Panc1 (cell line): ENCODE measurements at regions not wholly inside any gene's neighbourhood (a gene's known extent, or its start where the extent isn't known, plus 50 kb on each side); places are given as distances from the start of the nearest gene placed in this dataset.

Experiments used
- ATAC-seq: fragments of 200-7000 bp; cut with Tn5 transposase; 2 replicates; pipeline ENCODE4 v1.9.1; 2020; ENCODE audit warnings: mild to moderate bottlenecking, moderate library complexity
- BruUV-seq: library from RNA; stranded (reverse); fragments of 400-500 nt; replicated peaks from 2 replicates; lab custom pipeline; 2021; lab: Mats Ljungman, UMichigan
- CTCF ChIA-PET: fragments of 300-600 bp; sonication (Branson Sonifier 250); formaldehyde crosslinking; loops from one replicate; lab custom pipeline; 2022; ENCODE audit warnings: antibody characterized with exemption; lab: Charles Lee
- POLR2A ChIA-PET: fragments of 300-600 bp; sonication (Branson Sonifier 250); formaldehyde crosslinking; loops from one replicate; lab custom pipeline; 2022; ENCODE audit warnings: antibody characterized with exemption; lab: Charles Lee
- DNase-seq: peaks from one replicate; pipeline ENCODE4 v3.0.0-alpha.2; 2010; ENCODE audit warnings: low read depth, low spot score
- H3K27ac ChIP-seq: 2 replicates; pipeline ENCODE4 v1.5.1; 2011; ENCODE audit warnings: mild to moderate bottlenecking, low read length, inconsistent platforms
- H3K27me3 ChIP-seq: fragments of 200-500 bp; sonication (Bioruptor generic); 2 replicates; pipeline ENCODE4 v1.6.0; 2014; ENCODE audit warnings: low read length, inconsistent platforms; ENCODE audit not compliant: control insufficient read depth, insufficient read depth
- H3K36me3 ChIP-seq: fragments of 200-500 bp; sonication (Bioruptor generic); 2 replicates; pipeline ENCODE4 v1.5.1; 2014; ENCODE audit warnings: inconsistent platforms, mild to moderate bottlenecking, low read length, moderate library complexity; ENCODE audit not compliant: control insufficient read depth, insufficient read depth
- H3K4me1 ChIP-seq: 2 replicates; pipeline ENCODE4 v1.5.1; 2011; ENCODE audit warnings: inconsistent platforms, mild to moderate bottlenecking, low read length, moderate library complexity; ENCODE audit not compliant: control insufficient read depth, insufficient read depth
- H3K4me3 ChIP-seq, 2 experiments: 2 replicates each; pipeline ENCODE4 v1.5.1; 2011 to 2012; ENCODE audit warnings: low read depth in 2 of 2, low read length in 2 of 2, mild to moderate bottlenecking in 2 of 2, inconsistent platforms in 1 of 2, moderate library complexity in 1 of 2
- H3K9me3 ChIP-seq: fragments of 200-500 bp; sonication (Bioruptor generic); 2 replicates; pipeline ENCODE4 v1.5.1; 2014; ENCODE audit warnings: low read depth, mild to moderate bottlenecking, inconsistent platforms, low read length, moderate library complexity; ENCODE audit not compliant: control insufficient read depth, insufficient read depth
- POLR2AphosphoS5 ChIP-seq: IDR thresholded peaks from 2 replicates; pipeline ENCODE4 v1.6.1; 2012; ENCODE audit warnings: mild to moderate bottlenecking, low read depth, low read length, moderate library complexity
- REST ChIP-seq, 2 experiments: IDR thresholded peaks; 2 replicates each; pipeline ENCODE4 v1.6.1; 2011 to 2012; ENCODE audit warnings: low read depth in 2 of 2, control low read depth in 1 of 2, low read length in 1 of 2, mild to moderate bottlenecking in 1 of 2, moderate library complexity in 1 of 2; ENCODE audit not compliant: insufficient read depth in 1 of 2
- SIN3A ChIP-seq: IDR thresholded peaks from 2 replicates; pipeline ENCODE4 v1.6.1; 2012; ENCODE audit warnings: low read depth, mild to moderate bottlenecking, low read length, moderate library complexity, borderline replicate concordance; ENCODE audit not compliant: insufficient read depth
- TCF7L2 ChIP-seq: IDR thresholded peaks from 2 replicates; pipeline ENCODE4 v1.6.1; 2011; ENCODE audit warnings: mild to moderate bottlenecking, low read depth, low read length, inconsistent platforms
- in situ Hi-C: cut with HindIII; loops from 2 replicates; pipeline ENCODE4 v1.10.0; 2016; ENCODE audit warnings: low sequenced_read_pairs, low pct_unique_long_range_greater_than_20kb
- intact Hi-C: fragments of 100-400 bp; cut with micrococcal nuclease; formaldehyde crosslinking; loops from one replicate; pipeline ENCODE4 v1.10.0; 2022; ENCODE audit not compliant: unreplicated experiment
- TF ChIP-seq, protein P1 (sequence below): fragments of 450-650 bp; IDR thresholded peaks from 2 replicates; pipeline ENCODE4 v1.5.1; 2017; ENCODE audit warnings: mild to moderate bottlenecking

GRCh38 chr4:126995235-126995634 is 637.5 kb upstream of the INTU start:
- Histone ChIP-seq H3K36me3 (no peaks in the 10 kb centered on the region), H3K27ac (no peak overlapping the region), H3K4me3 (no peak overlapping the region), H3K27me3 (no peaks in the 10 kb centered on the region), H3K4me1 (no peaks in the 10 kb centered on the region), H3K9me3 (no peaks in the 10 kb centered on the region)
- in situ Hi-C loops (no loop called here), intact Hi-C loops (no loop called here)
- TF ChIP-seq SIN3A = no peak
- TF ChIP-seq REST (IDR thresholded peaks at IDR 0.05; ENCODE audit: insufficient read depth in 1 of 2, low read depth in 2 of 2, low read length in 1 of 2) = no peak
- ATAC-seq = no peak
- no TSS peak for BruUV-seq
- DNase-seq = no peak
- POLR2A ChIA-PET = no interaction called here
- CTCF ChIA-PET = no interaction called here

GRCh38 chr4:127000110-127000509 is 632.6 kb upstream of the INTU start:
- ChIA-PET CTCF (no interaction called here), POLR2A (no interaction called here)
- H3K27me3 ChIP-seq = no peaks in the 10 kb centered on the region
- no peak overlapping the region for H3K4me3 ChIP-seq
- intact Hi-C loops (no loop called here), in situ Hi-C loops (no loop called here)
- H3K9me3 ChIP-seq = no peaks in the 10 kb centered on the region
- no peaks in the 10 kb centered on the region for H3K4me1 ChIP-seq
- no TSS peak for BruUV-seq
- no peaks in the 10 kb centered on the region for H3K36me3 ChIP-seq
- H3K27ac ChIP-seq = no peak overlapping the region
- TF ChIP-seq, protein P1, sequence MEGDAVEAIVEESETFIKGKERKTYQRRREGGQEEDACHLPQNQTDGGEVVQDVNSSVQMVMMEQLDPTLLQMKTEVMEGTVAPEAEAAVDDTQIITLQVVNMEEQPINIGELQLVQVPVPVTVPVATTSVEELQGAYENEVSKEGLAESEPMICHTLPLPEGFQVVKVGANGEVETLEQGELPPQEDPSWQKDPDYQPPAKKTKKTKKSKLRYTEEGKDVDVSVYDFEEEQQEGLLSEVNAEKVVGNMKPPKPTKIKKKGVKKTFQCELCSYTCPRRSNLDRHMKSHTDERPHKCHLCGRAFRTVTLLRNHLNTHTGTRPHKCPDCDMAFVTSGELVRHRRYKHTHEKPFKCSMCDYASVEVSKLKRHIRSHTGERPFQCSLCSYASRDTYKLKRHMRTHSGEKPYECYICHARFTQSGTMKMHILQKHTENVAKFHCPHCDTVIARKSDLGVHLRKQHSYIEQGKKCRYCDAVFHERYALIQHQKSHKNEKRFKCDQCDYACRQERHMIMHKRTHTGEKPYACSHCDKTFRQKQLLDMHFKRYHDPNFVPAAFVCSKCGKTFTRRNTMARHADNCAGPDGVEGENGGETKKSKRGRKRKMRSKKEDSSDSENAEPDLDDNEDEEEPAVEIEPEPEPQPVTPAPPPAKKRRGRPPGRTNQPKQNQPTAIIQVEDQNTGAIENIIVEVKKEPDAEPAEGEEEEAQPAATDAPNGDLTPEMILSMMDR = no peak
- TF ChIP-seq REST (IDR thresholded peaks at IDR 0.05; ENCODE audit: insufficient read depth in 1 of 2, low read depth in 2 of 2, low read length in 1 of 2) = no peak
- no peak for TF ChIP-seq POLR2AphosphoS5
- TF ChIP-seq TCF7L2 = no peak
- no peak for TF ChIP-seq SIN3A
- ATAC-seq (no peak), DNase-seq (no peak)
